GM18505 (cell line): ENCODE measurements at regions not wholly inside any gene's neighbourhood (a gene's known extent, or its start where the extent isn't known, plus 50 kb on each side); places are given as distances from the start of the nearest gene placed in this dataset.

Experiments used
- ATAC-seq: cut with Tn5 transposase; IDR thresholded peaks from one replicate; pipeline ENCODE4 v1.9.1; 2021; ENCODE audit not compliant: unreplicated experiment
- POLR2A ChIP-seq: IDR thresholded peaks from 4 replicates; pipeline ENCODE4 v1.6.1; 2011; ENCODE audit warnings: borderline replicate concordance; ENCODE audit not compliant: insufficient read depth, insufficient read length; ENCODE audit errors: extremely low read depth

- no peak for ATAC-seq
- no peak for TF ChIP-seq POLR2A
Measured at GRCh38 chr12:98256830-98257229, 258.6 kb upstream of the TMPO start.

- ATAC-seq = no peak
- TF ChIP-seq POLR2A = no peak
Measured at GRCh38 chr12:98259693-98260092, 255.7 kb upstream of the TMPO start.

- no peak for TF ChIP-seq POLR2A
- no peak for ATAC-seq
Measured at GRCh38 chr12:98260276-98260675, 255.1 kb upstream of the TMPO start.

- no peak for TF ChIP-seq POLR2A
- ATAC-seq = no peak
Measured at GRCh38 chr12:98262902-98263301, 252.5 kb upstream of the TMPO start.

GRCh38 chr12:98274430-98275130 is 240.8 kb upstream of the TMPO start:
- TF ChIP-seq POLR2A = no peak
- ATAC-seq = peak; percentile 99

GRCh38 chr12:98275131-98275475 is 240.3 kb upstream of the TMPO start:
- TF ChIP-seq POLR2A = no peak
- peak; percentile 46 for ATAC-seq

- no peak for ATAC-seq
- no peak for TF ChIP-seq POLR2A
Measured at GRCh38 chr12:98280152-98280551, 235.2 kb upstream of the TMPO start.

GRCh38 chr12:98280621-98281020 is 234.8 kb upstream of the TMPO start:
- TF ChIP-seq POLR2A = no peak
- no peak for ATAC-seq

- no peak for TF ChIP-seq POLR2A
- no peak for ATAC-seq
Measured at GRCh38 chr12:98291828-98292227, 223.6 kb upstream of the TMPO start.

- TF ChIP-seq POLR2A = no peak
Measured at GRCh38 chr12:98294051-98294805, 221.2 kb upstream of the TMPO start.

GRCh38 chr12:98295681-98296080 is 219.7 kb upstream of the TMPO start:
- ATAC-seq = no peak
- TF ChIP-seq POLR2A = no peak

More at GRCh38 chr12:98294051-98294805, 221.2 kb upstream of the TMPO start:
- ATAC-seq = no peak

- no peak for ATAC-seq
- no peak for TF ChIP-seq POLR2A
Measured at GRCh38 chr12:98296462-98297079, 218.8 kb upstream of the TMPO start.

- ATAC-seq = no peak
Measured at GRCh38 chr12:98297538-98297937, 217.9 kb upstream of the TMPO start.

GRCh38 chr12:98308141-98308540 is 207.2 kb upstream of the TMPO start:
- no peak for TF ChIP-seq POLR2A
- no peak for ATAC-seq

More at GRCh38 chr12:98297538-98297937, 217.9 kb upstream of the TMPO start:
- no peak for TF ChIP-seq POLR2A
